Keratinocyte (primary cell): ENCODE measurements at regions not wholly inside any gene's neighbourhood (a gene's known extent, or its start where the extent isn't known, plus 50 kb on each side); places are given as distances from the start of the nearest gene placed in this dataset.

Experiments
- CTCF ChIP-seq, 3 experiments: IDR thresholded peaks in 1 of 3; conservative IDR thresholded peaks in 1 of 3; optimal IDR thresholded peaks in 1 of 3; 2 replicates in 2 of 3; 3 replicates in 1 of 3; pipeline versions ENCODE3 to v1.5.1; 2011; ENCODE audit warnings: low read length in 3 of 3, mild to moderate bottlenecking in 3 of 3, moderate library complexity in 2 of 3, control low read depth in 1 of 3, inconsistent platforms in 1 of 3; ENCODE audit not compliant: insufficient read depth in 2 of 3; ENCODE audit errors: extremely low read depth in 1 of 3
- EZH2 ChIP-seq: IDR thresholded peaks from one replicate; pipeline ENCODE4 v1.6.1; 2012; ENCODE audit warnings: inconsistent platforms, mild to moderate bottlenecking, low read length, moderate library complexity

- TF ChIP-seq CTCF (optimal IDR thresholded peaks at IDR 0.05 in 1 of 3, IDR thresholded peaks at IDR 0.05 in 1 of 3, conservative IDR thresholded peaks at IDR 0.05 in 1 of 3; ENCODE audit: extremely low read depth in 1 of 3, insufficient read depth in 2 of 3, low read length in 3 of 3) (no peak), EZH2 (no peak)
These were observed 599.5 kb upstream of the DPP6 start for GRCh38 chr7:153452661-153453060.
